ENCODE measurements at regions not wholly inside any gene's neighbourhood (a gene's known extent, or its start where the extent isn't known, plus 50 kb on each side); places are given as distances from the start of the nearest gene placed in this dataset.

GRCh38 chr16:6524501-6524900 is 808.1 kb upstream of the RBFOX1 start:
- Histone ChIP-seq H3K9me3 (ENCODE audit: control insufficient read depth, insufficient read depth, low read length) (peaks cover 5% of the 10 kb centered on the region), H3K56ac (ENCODE audit: extremely low read depth, insufficient read depth, low read length) (no peak overlapping the region), H3K9me1 (ENCODE audit: insufficient read depth, low read length) (no peaks in the 10 kb centered on the region), H3K18ac (ENCODE audit: low read depth, low read length) (no peak overlapping the region), H4K20me1 (ENCODE audit: insufficient read depth, low read length) (no peaks in the 10 kb centered on the region), H2BK20ac (ENCODE audit: low read depth, low read length) (no peak overlapping the region), H2BK15ac (ENCODE audit: low read depth, low read length) (no peak overlapping the region), H4K5ac (ENCODE audit: low read depth, low read length) (no peak overlapping the region), H3K4me3 (ENCODE audit: insufficient read depth, low read depth, low read length) (no peak overlapping the region), H4K91ac (ENCODE audit: insufficient read depth, low read depth, low read length) (no peak overlapping the region), H4K8ac (ENCODE audit: low read depth in 2 of 2, low read length in 2 of 2) (no peak overlapping the region), H3K23ac (ENCODE audit: low read depth, low read length) (no peak overlapping the region), H2BK5ac (ENCODE audit: low read depth, low read length, poor library complexity, severe bottlenecking) (no peak overlapping the region), H3K4me2 (ENCODE audit: low read depth, low read length) (no peak overlapping the region), H2AK9ac (replicated peaks; ENCODE audit: low read depth, low read length, poor library complexity) (no peak overlapping the region), H3K4me1 (ENCODE audit: control insufficient read depth, insufficient read depth, low read length) (no peaks in the 10 kb centered on the region), H3K14ac (replicated peaks; ENCODE audit: low read depth, low read length) (no peak overlapping the region), H2AFZ (replicated peaks; ENCODE audit: low read length, poor library complexity) (no peak overlapping the region), H3K36me3 (ENCODE audit: control insufficient read depth, insufficient read depth, low read length) (no peaks in the 10 kb centered on the region), H2AK5ac (ENCODE audit: low read depth, low read length) (no peak overlapping the region), H3K4ac (ENCODE audit: low read depth, low read length) (no peak overlapping the region), H3K79me1 (ENCODE audit: low read depth in 1 of 2, low read length in 2 of 2) (no peaks in the 10 kb centered on the region), H3K27me3 (ENCODE audit: control insufficient read depth, insufficient read depth, low read length) (no peaks in the 10 kb centered on the region), H2BK120ac (ENCODE audit: low read depth, low read length) (no peak overlapping the region), H3K9ac (ENCODE audit: low read depth, low read length) (no peak overlapping the region), H3K27ac (ENCODE audit: insufficient read depth, low read length) (no peak overlapping the region)
- CTCF ChIA-PET: no interaction called here
- ATAC-seq (ENCODE audit: low read depth) (no peak), DNase-seq (no peak)
- in situ Hi-C loops (cut with MboI; ENCODE audit: low sequenced_read_pairs) (no loop called here), intact Hi-C loops (cut with micrococcal nuclease) (loop anchor here (10.0 kb wide), 1 partner anchor 1150 kb away; no protein-coding TSS in a partner anchor), dilution Hi-C loops (cut with HindIII; ENCODE audit: low sequenced_read_pairs, unreplicated experiment) (no loop called here)
- POLR2A ChIA-PET (ENCODE audit: unreplicated experiment): no interaction called here
- no TSS peak for BruUV-seq (replicated peaks)
- no CpG with 5 or more reads among the region's 1 CpG for WGBS, 2 experiments (ENCODE audit: extremely low coverage in 2 of 2, insufficient read length in 1 of 2)
- TF ChIP-seq USF2 (IDR thresholded peaks at IDR 0.05; ENCODE audit: low read depth, low read length) (no peak), FOS (IDR thresholded peaks at IDR 0.05; ENCODE audit: low read depth, low read length) (no peak), CEBPB (IDR thresholded peaks at IDR 0.05; ENCODE audit: low read depth, low read length) (no peak), RAD21 (IDR thresholded peaks at IDR 0.05; ENCODE audit: low read length) (no peak)
